Activated CD4-positive, alpha-beta T cell treated with anti-CD3 and anti-CD28 coated beads for 36 hours (primary cell): ENCODE measurements at regions not wholly inside any gene's neighbourhood (a gene's known extent, or its start where the extent isn't known, plus 50 kb on each side); places are given as distances from the start of the nearest gene placed in this dataset.

ENCODE experiments used
- ATAC-seq: fragments of 200-7000 bp; cut with Tn5 transposase; one replicate; pipeline ENCODE4 v1.10.0; 2021; ENCODE audit warnings: mild to moderate bottlenecking, moderate library complexity
- CTCF ChIA-PET: fragments of 350-600 bp; sonication (Branson Sonifier 250); formaldehyde crosslinking; loops from one replicate; lab custom pipeline; 2021; ENCODE audit warnings: antibody characterized with exemption; lab: Charles Lee
- POLR2A ChIA-PET: fragments of 350-600 bp; sonication (Branson Sonifier 250); formaldehyde crosslinking; loops from one replicate; lab custom pipeline; 2021; ENCODE audit warnings: antibody characterized with exemption, inconsistent platforms; lab: Charles Lee
- DNase-seq: peaks from one replicate; pipeline ENCODE4 v3.0.0-alpha.2; 2020
- H3K27ac Mint-ChIP-seq: one replicate; pipeline ENCODE4 v1.8.0; 2021; ENCODE audit warnings: mixed read lengths
- H3K27me3 Mint-ChIP-seq: one replicate; pipeline ENCODE4 v1.8.0; 2021; ENCODE audit warnings: mixed read lengths
- H3K36me3 Mint-ChIP-seq: one replicate; pipeline ENCODE4 v1.8.0; 2021; ENCODE audit warnings: low read depth, mixed read lengths
- H3K4me1 Mint-ChIP-seq: one replicate; pipeline ENCODE4 v1.8.0; 2021; ENCODE audit warnings: mixed read lengths
- H3K4me3 Mint-ChIP-seq: one replicate; pipeline ENCODE4 v1.8.0; 2021; ENCODE audit warnings: mild to moderate bottlenecking, moderate library complexity, mixed read lengths
- H3K9me3 Mint-ChIP-seq: one replicate; pipeline ENCODE4 v1.8.0; 2021; ENCODE audit warnings: low read depth, mixed read lengths
- intact Hi-C, 2 experiments: fragments of 100-400 bp; cut with DNase I in 1 of 2; cut with micrococcal nuclease in 1 of 2; formaldehyde crosslinking; loops; one replicate each; pipeline versions ENCODE4 v1.14.2 to v1.15.1; 2022 to 2024; cut with DNase I, micrococcal nuclease

DNA sequence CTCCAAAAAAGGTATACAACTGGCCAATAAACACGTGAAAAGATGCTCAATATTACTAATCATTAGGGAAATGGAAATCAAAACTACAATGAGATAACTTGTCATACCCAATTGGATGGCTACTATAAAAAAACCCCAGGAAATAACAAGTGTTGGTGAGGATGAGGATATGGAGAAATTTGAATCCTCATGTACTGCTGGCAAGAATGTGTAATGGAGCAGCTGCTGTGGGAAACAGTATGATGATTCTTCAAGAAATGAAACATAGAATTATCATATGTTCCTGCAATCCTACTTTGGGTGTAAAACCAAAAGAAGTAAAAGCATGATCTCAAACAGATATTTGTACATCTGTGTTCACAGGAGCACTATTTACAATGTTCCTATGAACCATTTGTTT lies 67.4 kb downstream of the RPLP1 start:
- Mint-ChIP-seq H3K36me3 (no peaks in the 10 kb centered on the region), H3K4me1 (peaks cover 4% of the 10 kb centered on the region), H3K27me3 (peaks cover 5% of the 10 kb centered on the region), H3K9me3 (no peaks in the 10 kb centered on the region), H3K27ac (no peak overlapping the region), H3K4me3 (no peak overlapping the region)
- intact Hi-C loops, result loop anchor here in 1 of 2 experiments (5.0 kb wide), 1 partner anchor 572 kb away; no protein-coding TSS in a partner anchor
- CTCF ChIA-PET, result interaction anchor here (0.7 kb wide), 1 partner anchor 798 kb away, joined by 4 read pairs; no protein-coding TSS in a partner anchor
- ATAC-seq (no peak), DNase-seq (no peak)
- POLR2A ChIA-PET, result no interaction called here

DNA sequence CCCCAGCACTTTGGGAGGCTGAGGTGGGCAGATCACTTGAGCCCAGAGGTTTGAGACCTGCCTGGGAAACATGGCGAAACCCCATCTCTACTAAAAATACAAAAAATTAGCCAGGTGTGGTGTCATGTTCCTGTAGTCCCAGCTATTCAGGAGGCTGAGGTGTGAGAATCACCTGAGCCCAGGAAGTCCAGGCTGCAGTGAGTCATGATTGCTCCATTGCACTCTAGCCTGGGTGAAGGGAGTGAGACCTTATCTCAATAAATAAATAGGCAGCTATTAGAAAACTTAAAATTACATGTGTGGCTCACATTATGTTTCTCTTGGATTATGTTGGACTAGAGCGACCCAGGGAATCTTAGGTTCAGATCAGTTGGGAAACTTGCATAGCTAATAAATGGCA lies 69.7 kb downstream of the RPLP1 start:
- peaks cover 3% of the 10 kb centered on the region for H3K27me3 Mint-ChIP-seq
- H3K9me3 Mint-ChIP-seq, result no peaks in the 10 kb centered on the region
- no peak for DNase-seq
- no peaks in the 10 kb centered on the region for H3K36me3 Mint-ChIP-seq
- ChIA-PET CTCF (interaction anchor here (1.1 to 1.5 kb wide), 4 partner anchors 10 to 67 kb away, joined by 3 read pairs; no protein-coding TSS in a partner anchor), POLR2A (no interaction called here)
- intact Hi-C loops, result loop anchor here (2.0 to 5.0 kb wide), 2 partner anchors 570 to 938 kb away; no protein-coding TSS in a partner anchor
- no peak overlapping the region for H3K27ac Mint-ChIP-seq
- no peak for ATAC-seq
- no peak overlapping the region for H3K4me3 Mint-ChIP-seq
- H3K4me1 Mint-ChIP-seq, result peaks cover 4% of the 10 kb centered on the region

DNA sequence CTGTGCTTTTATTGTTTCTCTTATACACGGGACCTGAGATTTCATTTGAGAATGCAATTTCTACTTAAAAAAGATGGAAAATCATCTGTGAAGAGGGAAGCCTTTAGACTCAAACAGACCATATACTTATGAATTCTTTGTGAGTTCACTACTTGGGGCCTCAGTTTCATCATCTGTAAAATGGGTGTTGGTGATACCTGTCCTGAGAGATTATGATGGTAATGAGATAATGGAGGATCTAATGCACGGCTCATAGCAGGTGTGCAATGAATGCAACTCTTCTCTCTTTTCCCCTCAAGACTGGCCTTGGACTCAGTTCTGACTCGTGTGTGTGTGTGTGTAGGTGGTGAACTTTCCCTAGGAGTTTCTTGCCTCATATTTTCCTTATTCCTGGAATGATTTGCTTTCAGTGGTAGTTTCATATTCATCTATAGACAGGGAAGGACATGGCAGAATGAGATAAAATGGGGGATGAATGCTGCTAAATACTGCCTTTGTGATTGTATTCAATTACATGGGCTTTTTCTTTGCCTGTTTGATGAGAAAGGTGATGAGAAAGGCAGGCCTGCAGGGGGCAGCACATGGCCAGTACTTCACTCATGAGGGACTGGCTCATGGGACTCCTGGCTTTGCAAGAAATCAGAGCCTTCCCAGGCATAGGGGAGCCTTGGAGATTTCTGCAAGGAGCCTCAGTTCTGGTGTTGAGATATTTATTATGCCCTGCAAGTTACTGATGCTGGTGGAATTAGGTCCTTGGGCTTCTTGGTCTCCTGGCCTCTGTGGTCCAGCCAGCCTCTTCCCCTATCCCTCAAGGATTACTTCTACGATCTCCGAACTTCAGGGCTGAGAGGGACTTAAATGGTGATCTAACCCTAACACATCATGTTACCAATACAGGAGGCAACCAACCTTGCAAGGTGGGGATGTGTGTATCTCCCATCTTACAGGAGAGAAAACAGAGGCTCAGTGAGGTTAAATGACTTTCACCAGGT lies 70.7 kb downstream of the RPLP1 start:
- H3K4me3 Mint-ChIP-seq, result no peak overlapping the region
- H3K9me3 Mint-ChIP-seq, result no peaks in the 10 kb centered on the region
- intact Hi-C loops, result loop anchor here (2.0 to 5.0 kb wide), 2 partner anchors 569 to 937 kb away; no protein-coding TSS in a partner anchor
- H3K36me3 Mint-ChIP-seq, result no peaks in the 10 kb centered on the region
- DNase-seq (peak; percentile 88), ATAC-seq (peak; percentile 73)
- CTCF ChIA-PET, result interaction anchor here (0.7 to 1.5 kb wide), 7 partner anchors 10 to 356 kb away, joined by 3 to 6 read pairs (median 3); no protein-coding TSS in a partner anchor
- no peak overlapping the region for H3K27ac Mint-ChIP-seq
- POLR2A ChIA-PET, result no interaction called here
- peaks cover 3% of the 10 kb centered on the region for H3K27me3 Mint-ChIP-seq
- H3K4me1 Mint-ChIP-seq, result peaks cover 4% of the 10 kb centered on the region

- Mint-ChIP-seq H3K4me3 (no peak overlapping the region), H3K27ac (no peak overlapping the region), H3K4me1 (peaks cover 4% of the 10 kb centered on the region), H3K36me3 (no peaks in the 10 kb centered on the region), H3K9me3 (no peaks in the 10 kb centered on the region), H3K27me3 (peaks cover 3% of the 10 kb centered on the region)
- DNase-seq, result no peak
- POLR2A ChIA-PET, result no interaction called here
- intact Hi-C loops, result loop anchor here in 1 of 2 experiments (5.0 kb wide), 1 partner anchor 568 kb away; no protein-coding TSS in a partner anchor
- ATAC-seq, result no peak
- CTCF ChIA-PET, result interaction anchor here (0.6 to 0.9 kb wide), 3 partner anchors 310 to 355 kb away, joined by 3 read pairs; no protein-coding TSS in a partner anchor
Observed at GRCh38 chr15:69524296-69524695, 71.7 kb downstream of the RPLP1 start.

DNA sequence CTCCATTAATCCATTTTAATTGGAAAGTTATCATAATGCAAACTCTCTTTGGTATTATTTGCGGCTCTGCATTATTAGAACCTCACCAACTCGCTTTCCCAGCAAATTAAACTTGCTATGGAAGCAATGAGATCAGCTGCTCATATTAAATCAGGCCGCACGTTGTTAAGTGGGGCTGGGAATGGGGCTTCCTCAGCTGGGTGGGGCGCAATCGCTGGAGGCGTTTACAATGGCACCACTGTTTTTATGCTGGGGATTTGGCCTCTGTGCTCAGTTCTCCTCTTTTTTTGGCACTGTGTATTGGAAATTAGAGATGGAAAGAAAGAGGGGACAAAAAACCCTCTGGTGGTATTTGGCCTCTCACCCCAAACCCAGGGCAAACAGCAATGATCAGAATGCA lies 72.2 kb downstream of the RPLP1 start:
- no peak for ATAC-seq
- Mint-ChIP-seq H3K36me3 (no peaks in the 10 kb centered on the region), H3K27me3 (peaks cover 3% of the 10 kb centered on the region), H3K9me3 (no peaks in the 10 kb centered on the region), H3K27ac (no peak overlapping the region), H3K4me1 (peaks cover 4% of the 10 kb centered on the region), H3K4me3 (no peak overlapping the region)
- no peak for DNase-seq
- ChIA-PET CTCF (interaction anchor here (0.5 kb wide), 1 partner anchor 14 kb away, joined by 3 read pairs; no protein-coding TSS in a partner anchor), POLR2A (no interaction called here)
- intact Hi-C loops, result loop anchor here in 1 of 2 experiments (5.0 kb wide), 1 partner anchor 567 kb away; no protein-coding TSS in a partner anchor

GRCh38 chr15:69525543-69525942 lies 72.9 kb downstream of the RPLP1 start:
- no peaks in the 10 kb centered on the region for H3K9me3 Mint-ChIP-seq
- intact Hi-C loops, result no loop called here
- DNase-seq, result no peak
- H3K4me3 Mint-ChIP-seq, result no peak overlapping the region
- H3K27me3 Mint-ChIP-seq, result peaks cover 3% of the 10 kb centered on the region
- H3K4me1 Mint-ChIP-seq, result peaks cover 4% of the 10 kb centered on the region
- no peaks in the 10 kb centered on the region for H3K36me3 Mint-ChIP-seq
- ChIA-PET CTCF (no interaction called here), POLR2A (no interaction called here)
- H3K27ac Mint-ChIP-seq, result no peak overlapping the region
- ATAC-seq, result no peak

- Mint-ChIP-seq H3K4me3 (no peak overlapping the region), H3K9me3 (no peaks in the 10 kb centered on the region), H3K4me1 (peaks cover 4% of the 10 kb centered on the region), H3K27me3 (no peaks in the 10 kb centered on the region), H3K36me3 (no peaks in the 10 kb centered on the region), H3K27ac (no peak overlapping the region)
- ChIA-PET POLR2A (no interaction called here), CTCF (interaction anchor here (0.6 to 1.1 kb wide), 2 partner anchors 21 to 1328 kb away, joined by 3 to 5 read pairs; no protein-coding TSS in a partner anchor)
- DNase-seq (no peak), ATAC-seq (no peak)
- intact Hi-C loops, result no loop called here
Observed at GRCh38 chr15:69526081-69527061, 73.8 kb downstream of the RPLP1 start.

GRCh38 chr15:69529141-69529540 lies 76.5 kb downstream of the RPLP1 start:
- ChIA-PET CTCF (interaction anchor here (0.6 to 1.3 kb wide), 3 partner anchors 52 to 528 kb away, joined by 3 read pairs; no protein-coding TSS in a partner anchor), POLR2A (no interaction called here)
- no peak for DNase-seq
- no peak for ATAC-seq
- no peaks in the 10 kb centered on the region for H3K9me3 Mint-ChIP-seq
- H3K4me3 Mint-ChIP-seq, result no peak overlapping the region
- no peak overlapping the region for H3K27ac Mint-ChIP-seq
- no peaks in the 10 kb centered on the region for H3K27me3 Mint-ChIP-seq
- intact Hi-C loops, result no loop called here
- H3K4me1 Mint-ChIP-seq, result no peaks in the 10 kb centered on the region
- H3K36me3 Mint-ChIP-seq, result no peaks in the 10 kb centered on the region

- CTCF ChIA-PET, result interaction anchor here (0.7 to 1.0 kb wide), 3 partner anchors 17 to 834 kb away, joined by 3 to 4 read pairs (median 3); no protein-coding TSS in a partner anchor
- H3K27ac Mint-ChIP-seq, result no peak overlapping the region
Observed at GRCh38 chr15:69529961-69530633, 77.5 kb downstream of the RPLP1 start.

DNA sequence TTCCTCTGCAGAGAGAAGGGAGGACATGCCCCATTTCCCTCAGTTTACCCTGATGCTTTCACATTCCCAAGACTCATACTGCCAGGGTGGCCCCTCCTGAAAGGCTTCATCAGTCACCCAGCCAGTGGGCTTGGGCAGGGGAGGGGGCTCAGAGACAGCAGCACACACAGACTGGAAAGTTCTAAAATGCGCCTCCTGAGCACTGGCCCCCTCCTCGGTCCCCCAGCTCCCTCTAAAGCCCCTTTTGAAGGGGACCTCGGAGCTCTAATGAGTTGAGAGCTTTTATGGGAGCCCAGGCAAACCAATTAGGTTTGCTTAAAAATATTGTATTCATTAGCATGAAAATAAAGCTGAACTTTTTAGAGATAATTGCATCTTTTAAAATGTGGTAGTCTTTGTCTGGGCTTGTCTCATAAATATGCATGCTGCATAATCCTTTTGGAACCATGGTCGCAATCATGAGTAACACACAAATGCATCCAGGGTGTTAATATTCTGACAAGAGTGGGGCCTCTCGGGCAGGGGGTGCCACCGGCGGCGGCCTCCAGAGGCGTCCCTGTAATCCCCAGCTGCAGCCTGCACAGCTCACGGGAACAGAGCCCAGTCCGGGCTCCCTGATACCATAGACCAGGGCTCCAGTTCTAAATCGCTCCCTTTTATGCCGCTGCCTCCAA lies 78.5 kb downstream of the RPLP1 start:
- no peak overlapping the region for H3K27ac Mint-ChIP-seq
- H3K27me3 Mint-ChIP-seq, result peaks cover 2% of the 10 kb centered on the region
- H3K4me3 Mint-ChIP-seq, result no peak overlapping the region
- ChIA-PET POLR2A (no interaction called here), CTCF (interaction anchor here (0.7 to 1.2 kb wide), 4 partner anchors 27 to 833 kb away, joined by 3 to 4 read pairs (median 3); no protein-coding TSS in a partner anchor)
- DNase-seq (no peak), ATAC-seq (no peak)
- H3K4me1 Mint-ChIP-seq, result no peaks in the 10 kb centered on the region
- intact Hi-C loops, result no loop called here
- no peaks in the 10 kb centered on the region for H3K36me3 Mint-ChIP-seq
- H3K9me3 Mint-ChIP-seq, result no peaks in the 10 kb centered on the region

More at GRCh38 chr15:69529961-69530633, 77.5 kb downstream of the RPLP1 start:
- Mint-ChIP-seq H3K4me1 (no peaks in the 10 kb centered on the region), H3K27me3 (peaks cover under 1% of the 10 kb centered on the region), H3K36me3 (no peaks in the 10 kb centered on the region), H3K9me3 (no peaks in the 10 kb centered on the region), H3K4me3 (no peak overlapping the region)
- POLR2A ChIA-PET, result no interaction called here
- intact Hi-C loops, result no loop called here
- ATAC-seq (no peak), DNase-seq (no peak)
